Endometrium (tissue), 2 donors: ENCODE measurements at regions not wholly inside any gene's neighbourhood (a gene's known extent, or its start where the extent isn't known, plus 50 kb on each side); places are given as distances from the start of the nearest gene placed in this dataset.
"Not testable (repeated sequence)": the region's sequence is repeated elsewhere in the genome, so short reads cannot be mapped to it uniquely, and the experiment has no call there.

ENCODE experiments used
- FAIRE-seq: peaks from 2 replicates; lab custom pipeline; 2012; peaks lifted over from hg19 to GRCh38; lab: Jason Lieb, UNC
- donor health status: control.
- donor health status: control.

GRCh38 chr4:149987330-149988086 lies 90.7 kb upstream of the DCLK2 start:
- peak; percentile 86 for FAIRE-seq

DNA sequence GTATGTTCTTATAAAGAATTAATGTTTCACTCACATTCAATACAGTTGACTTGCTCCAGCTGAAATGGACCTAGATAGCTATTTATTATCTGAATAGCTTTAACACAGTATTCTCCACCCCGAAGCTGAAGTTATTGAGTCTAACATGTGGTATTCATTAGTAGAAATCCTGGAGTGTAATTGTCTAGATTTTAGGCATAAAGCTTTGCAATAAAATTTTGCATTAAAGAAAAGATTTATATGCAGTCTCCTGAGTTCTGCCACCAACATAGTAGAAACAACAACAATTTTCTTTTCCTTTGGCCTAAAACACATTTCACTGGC lies 90.2 kb upstream of the DCLK2 start:
- peak; percentile 99 for FAIRE-seq

DNA sequence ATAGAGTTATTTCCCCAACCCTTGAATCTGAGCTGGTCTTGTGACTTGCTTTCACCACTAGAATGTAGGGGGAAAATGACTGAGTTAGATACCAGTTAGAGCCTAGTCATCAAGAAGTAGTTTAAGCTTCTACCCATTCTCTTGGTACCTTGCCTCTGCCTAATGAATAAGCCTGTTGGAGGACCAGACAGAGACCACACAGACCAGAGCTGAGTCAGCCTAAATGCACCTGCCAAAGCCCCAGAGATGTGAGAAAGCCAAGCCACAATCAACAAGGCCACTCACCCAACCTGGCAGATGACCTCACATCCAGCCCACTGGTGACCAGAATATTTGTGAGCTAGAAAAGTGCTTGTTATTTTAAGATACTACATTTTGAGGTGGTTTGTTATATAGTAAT lies 85.2 kb upstream of the DCLK2 start:
- FAIRE-seq = no peak

DNA sequence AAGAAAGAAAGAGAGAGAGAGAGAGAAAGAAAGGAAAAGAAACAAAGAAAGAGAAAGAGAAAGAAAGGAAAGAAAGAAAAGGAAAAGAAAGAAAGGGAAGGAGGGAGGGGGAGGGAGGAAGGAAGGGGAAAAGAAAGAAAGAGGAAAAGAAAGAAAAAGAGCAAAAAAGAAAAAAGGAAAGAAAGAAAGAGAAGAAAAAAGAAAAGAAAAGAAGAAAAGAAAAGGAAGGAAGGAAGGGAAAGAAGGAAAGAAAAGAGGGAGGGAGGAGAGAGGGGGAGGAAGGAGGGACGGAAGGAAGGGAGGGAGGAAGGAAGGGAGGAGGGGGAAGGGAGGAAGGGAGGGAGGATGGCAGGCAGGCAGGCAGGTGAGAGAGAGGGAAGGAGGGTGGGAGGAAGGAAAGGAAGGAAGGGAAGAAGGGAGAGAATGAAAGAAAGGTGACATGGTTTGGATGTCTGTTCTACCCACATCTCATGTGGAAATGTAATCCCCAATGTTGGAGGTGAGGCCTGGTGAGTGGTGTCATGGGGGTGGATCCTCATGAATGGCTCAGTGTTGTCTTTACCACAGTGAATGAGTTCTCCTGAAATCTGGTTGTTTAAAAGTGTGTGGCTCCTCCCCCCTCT lies 83.0 kb upstream of the DCLK2 start:
- no peak for FAIRE-seq

DNA sequence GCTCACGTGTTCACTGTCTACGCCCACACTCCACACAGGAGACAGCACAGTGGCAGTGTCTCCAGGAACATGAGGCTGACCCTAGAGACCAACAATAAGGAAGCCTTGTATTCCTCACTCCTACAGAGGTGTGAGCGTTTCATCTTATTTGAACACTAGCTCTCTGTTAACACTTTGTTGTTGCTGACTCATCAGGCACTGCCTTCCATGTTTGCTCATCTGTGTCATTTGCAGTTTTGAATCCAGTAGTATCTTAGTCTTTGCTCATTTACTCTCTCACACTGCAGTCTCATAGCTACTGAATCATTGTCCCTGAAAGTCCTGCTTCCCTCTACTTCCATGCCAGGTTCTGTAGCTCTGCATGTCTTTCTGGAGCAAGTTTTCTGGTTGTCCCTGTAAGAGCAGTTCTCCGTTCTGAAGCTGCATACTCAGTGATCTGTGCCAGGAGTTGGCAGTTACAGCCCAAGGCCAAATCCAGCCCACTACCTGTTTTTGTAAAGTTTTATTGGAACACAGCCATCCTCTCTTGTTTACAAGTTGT lies 80.3 kb upstream of the DCLK2 start:
- no peak for FAIRE-seq

GRCh38 chr4:149999485-150000074 lies 78.7 kb upstream of the DCLK2 start:
- FAIRE-seq = peak; percentile 86

GRCh38 chr4:150001815-150002214 lies 76.4 kb upstream of the DCLK2 start:
- no peak for FAIRE-seq

DNA sequence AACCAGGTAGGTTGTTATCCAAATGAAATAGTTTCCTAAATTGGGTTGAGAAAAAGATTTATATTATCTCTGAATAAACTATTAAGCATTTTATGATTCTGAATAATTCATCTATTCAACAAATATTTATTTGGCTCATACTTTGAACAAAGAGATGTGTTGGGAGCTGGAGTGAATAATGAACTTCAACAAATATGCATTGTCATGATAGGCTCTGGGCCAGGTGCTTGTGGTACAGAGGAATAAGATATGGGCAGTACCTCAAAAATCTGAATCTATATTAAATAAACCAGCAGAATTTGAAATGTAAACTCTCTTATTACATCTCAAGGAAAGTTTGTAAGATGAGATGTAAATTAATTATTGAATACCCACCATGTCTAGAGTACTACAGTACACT lies 75.7 kb upstream of the DCLK2 start:
- FAIRE-seq = no peak

DNA sequence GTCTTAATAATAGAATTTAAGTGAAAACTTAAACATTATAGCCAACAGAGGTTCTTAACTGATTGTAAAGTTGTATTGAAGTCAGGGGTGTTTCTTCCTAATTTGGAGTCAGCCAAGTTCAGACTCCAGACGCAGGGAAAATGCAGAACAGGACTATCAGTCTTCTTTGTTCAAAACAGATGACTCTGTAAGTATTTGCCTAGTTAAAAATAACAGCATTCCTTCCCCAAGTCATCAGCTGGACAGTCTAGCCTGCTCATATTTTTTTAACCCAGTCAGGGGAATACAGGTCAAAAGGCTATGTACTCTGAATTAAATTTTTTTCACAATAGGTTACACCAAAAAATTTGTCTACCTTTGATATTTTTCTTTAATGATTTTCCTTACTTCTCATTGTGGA lies 73.8 kb upstream of the DCLK2 start:
- FAIRE-seq = peak; percentile 95

- no peak for FAIRE-seq
Observed at GRCh38 chr4:150005537-150005936, 72.7 kb upstream of the DCLK2 start.

- peak; percentile 31 for FAIRE-seq
Observed at GRCh38 chr4:150006197-150006596, 72.0 kb upstream of the DCLK2 start.

DNA sequence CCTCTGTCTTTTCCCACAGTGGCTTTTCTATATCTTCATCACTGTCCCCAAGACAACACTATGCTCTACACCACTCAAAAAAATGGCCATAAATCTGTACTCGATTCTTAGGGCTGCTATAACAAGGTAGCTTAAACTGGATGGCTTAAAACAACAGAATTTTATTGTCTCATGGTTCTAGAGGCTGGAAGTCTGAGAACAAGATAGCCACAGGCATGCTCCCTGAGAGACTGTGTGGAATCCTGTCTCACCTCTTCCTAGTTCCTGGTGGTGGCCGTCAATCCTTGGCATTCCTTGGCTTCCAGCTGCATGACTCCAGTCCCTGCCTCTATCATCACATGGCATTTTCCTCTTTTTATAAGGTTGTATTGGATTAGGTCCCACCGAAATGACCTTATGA lies 70.7 kb upstream of the DCLK2 start:
- no peak for FAIRE-seq

GRCh38 chr4:150008546-150008945 lies 69.7 kb upstream of the DCLK2 start:
- no peak for FAIRE-seq

DNA sequence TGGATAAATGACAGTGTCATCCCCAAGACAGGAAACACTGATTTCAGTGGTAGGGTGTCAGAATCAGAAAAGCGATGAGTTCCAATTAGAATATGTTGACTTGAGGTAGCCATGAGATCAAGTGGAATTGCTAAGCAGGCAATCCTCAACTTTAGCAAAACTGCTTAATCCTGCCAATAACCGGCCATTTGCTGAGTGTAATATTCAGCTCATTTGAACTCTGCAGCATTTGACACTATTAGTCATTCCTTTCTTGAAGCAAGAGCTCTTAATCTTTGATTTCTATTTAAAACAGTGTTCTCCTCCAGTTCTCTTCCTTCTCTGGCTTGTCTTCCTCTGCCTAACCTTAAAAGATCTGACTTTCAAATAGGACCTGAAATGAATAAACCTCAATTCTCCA lies 68.7 kb upstream of the DCLK2 start:
- no peak for FAIRE-seq

DNA sequence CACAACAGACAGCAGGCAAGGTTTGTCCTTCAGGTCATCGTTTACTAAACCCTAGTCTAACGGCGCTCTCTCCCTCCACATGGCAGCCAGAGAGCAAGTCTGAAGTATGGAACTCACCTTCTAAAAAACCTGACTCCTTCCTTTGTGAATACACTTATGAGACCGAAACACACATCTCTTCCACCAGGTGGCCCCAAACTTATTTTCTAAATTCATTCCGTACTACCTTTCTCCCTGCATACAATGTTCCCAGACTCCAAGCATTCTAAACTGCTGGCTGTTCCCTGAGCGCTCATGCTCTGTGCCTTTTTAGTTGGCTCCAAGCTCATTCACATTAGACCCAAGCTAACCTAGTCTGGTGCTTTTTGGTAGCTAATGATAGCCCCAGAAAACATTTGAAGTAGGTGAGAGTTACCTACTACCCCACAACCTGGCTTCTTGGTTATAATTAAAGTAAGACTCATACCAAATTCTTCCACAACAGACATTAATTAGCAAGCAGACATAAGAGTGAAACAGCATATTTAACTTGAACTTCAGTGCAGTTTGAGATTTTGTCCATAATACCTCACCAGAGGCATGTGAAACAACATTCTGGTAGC lies 67.6 kb upstream of the DCLK2 start:
- FAIRE-seq = peak; percentile 46

DNA sequence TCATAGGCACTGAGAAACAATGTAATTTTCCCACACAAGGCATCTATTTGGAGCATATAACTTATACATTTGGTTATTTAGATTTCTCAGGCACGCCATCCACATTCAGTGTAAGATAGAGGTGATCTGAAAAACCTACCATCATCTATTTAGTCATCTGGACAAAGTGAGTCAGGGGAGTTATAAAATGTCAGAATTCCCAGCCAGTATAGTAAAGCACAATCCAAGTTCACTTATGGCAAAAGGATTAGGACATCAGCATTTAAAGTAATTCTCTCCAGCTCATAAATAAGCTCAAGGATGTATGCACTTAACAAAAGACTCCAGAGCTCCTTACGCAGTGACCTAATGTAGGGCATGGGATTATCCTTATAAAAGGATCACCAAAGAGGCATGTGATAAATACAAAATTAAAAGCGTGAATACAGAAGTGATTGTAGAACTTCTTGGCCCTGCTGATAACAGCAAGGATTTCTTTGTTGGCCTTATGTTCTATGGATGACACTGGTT lies 65.3 kb upstream of the DCLK2 start:
- no peak for FAIRE-seq

- FAIRE-seq = not testable (repeated sequence)
Observed at GRCh38 chr4:150015910-150016309, 62.3 kb upstream of the DCLK2 start.

DNA sequence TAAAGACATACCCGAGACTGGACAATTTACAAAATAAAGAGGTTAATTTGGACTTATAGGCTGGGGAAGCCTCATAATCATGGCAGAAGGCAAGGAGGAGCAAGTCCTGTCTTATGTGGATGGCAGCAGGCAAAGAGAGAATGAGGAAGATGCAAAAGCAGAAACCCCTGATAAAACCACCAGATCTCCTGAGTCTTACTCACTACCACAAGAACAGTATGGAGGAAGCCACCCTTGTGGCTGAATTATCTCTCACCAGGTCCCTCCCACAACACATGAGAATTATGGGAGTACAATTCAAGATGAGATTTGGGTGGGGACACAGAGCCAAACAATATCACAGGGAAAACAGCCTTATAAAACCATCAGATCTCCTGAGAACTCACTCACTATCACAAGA lies 61.6 kb upstream of the DCLK2 start:
- FAIRE-seq = not testable (repeated sequence)

DNA sequence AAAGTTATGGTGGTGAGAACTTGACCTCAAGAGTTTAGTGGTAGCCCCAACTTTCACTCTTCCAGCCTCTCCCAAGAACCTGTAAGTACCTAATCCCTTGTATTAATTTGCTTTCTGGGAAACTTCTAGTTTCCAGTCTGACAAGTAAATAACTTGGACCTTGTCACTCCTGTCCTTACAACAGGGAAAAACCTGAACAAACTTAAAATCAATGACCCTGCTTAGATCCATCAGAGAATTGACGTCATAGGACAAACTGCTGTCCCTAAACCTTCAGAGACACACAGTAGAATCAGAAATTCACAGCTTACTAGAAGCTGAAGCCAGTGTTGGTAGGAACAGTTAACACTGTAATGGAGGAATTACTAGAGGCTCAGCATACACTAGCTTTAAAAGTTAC lies 60.0 kb upstream of the DCLK2 start:
- no peak for FAIRE-seq

GRCh38 chr4:150021483-150021882 lies 56.8 kb upstream of the DCLK2 start:
- no peak for FAIRE-seq

DNA sequence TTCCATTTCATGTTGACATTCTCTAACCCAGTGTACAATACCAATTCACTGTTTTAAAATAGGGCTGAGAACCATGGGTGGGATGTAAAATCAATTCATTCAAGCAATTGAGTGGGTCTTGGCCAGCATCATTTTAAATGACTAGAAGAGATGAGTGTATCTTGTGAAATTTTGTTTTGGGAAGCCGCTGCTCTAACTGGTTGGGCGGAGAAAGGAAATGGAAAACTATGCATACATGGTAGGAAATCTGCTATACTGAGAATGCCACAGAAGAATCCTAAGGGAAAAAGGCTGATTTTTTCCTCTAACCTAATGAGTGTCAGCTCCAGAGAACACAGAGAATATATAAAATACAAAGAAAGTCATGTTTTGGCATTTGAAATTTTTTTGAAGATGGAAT lies 54.8 kb upstream of the DCLK2 start:
- FAIRE-seq = no peak

DNA sequence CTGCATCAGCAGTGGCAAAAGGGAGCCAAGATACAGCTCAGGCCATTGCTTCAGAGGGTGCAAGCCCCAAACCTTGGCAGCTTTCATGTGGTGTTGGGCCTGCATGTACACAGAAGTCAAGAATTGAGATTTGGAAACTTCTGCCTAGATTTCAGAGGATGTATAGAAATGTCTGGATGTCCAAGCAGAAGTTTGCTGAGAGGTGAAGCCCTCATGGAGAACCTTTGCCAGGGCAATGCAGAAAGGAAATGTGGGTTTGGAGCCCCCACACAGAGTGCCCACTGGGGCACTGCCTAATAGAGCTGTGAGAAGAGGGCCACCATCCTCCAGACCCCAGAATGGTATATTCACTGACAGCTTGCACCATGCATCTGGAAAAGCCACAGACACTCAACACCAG lies 51.3 kb upstream of the DCLK2 start:
- FAIRE-seq = not testable (repeated sequence)
